ENCODE measurements at regions not wholly inside any gene's neighbourhood (a gene's known extent, or its start where the extent isn't known, plus 50 kb on each side); places are given as distances from the start of the nearest gene placed in this dataset.
A peak's percentile ranks its signal among the peaks of the same experiment; 100 is the strongest.

- Histone ChIP-seq H3F3A (ENCODE audit: low read depth) (no peaks in the 10 kb centered on the region), H3K4me1 (peaks cover 10% of the 10 kb centered on the region), H4K20me1 (ENCODE audit: low read depth) (no peaks in the 10 kb centered on the region), H2AFZ (replicated peaks) (peak overlapping the region; percentile 5), H3K9ac (no peak overlapping the region), H3K79me2 (ENCODE audit: low read depth) (no peaks in the 10 kb centered on the region), H3K27me3 (no peaks in the 10 kb centered on the region), H3K36me3 (no peaks in the 10 kb centered on the region), H3K27ac (no peak overlapping the region), H3K4me3 (no peak overlapping the region), H3K9me3 (ENCODE audit: low read depth) (no peaks in the 10 kb centered on the region), H3K4me2 (peak overlapping the region; percentile 4)
- H3K4me3 Mint-ChIP-seq = no peak overlapping the region
- peak overlapping the region; percentile 19 for H3K27ac Mint-ChIP-seq
- TF ChIP-seq EZH2phosphoT487 (IDR thresholded peaks at IDR 0.05) (no peak), CTCF (IDR thresholded peaks at IDR 0.05) (no peak), EZH2 (IDR thresholded peaks at IDR 0.05) (no peak)
- H3K4me1 Mint-ChIP-seq = peaks cover 35% of the 10 kb centered on the region
- peaks cover 7% of the 10 kb centered on the region for H3K27me3 Mint-ChIP-seq (ENCODE audit: insufficient read depth, low read depth)
- no peak for DNase-seq (ENCODE audit: low spot score)
- no peaks in the 10 kb centered on the region for H3K9me3 Mint-ChIP-seq
- no peaks in the 10 kb centered on the region for H3K36me3 Mint-ChIP-seq
These were observed 187.3 kb upstream of the SYT13 start for GRCh38 chr11:45473341-45473895.

- Histone ChIP-seq H2AFZ (replicated peaks) (no peak overlapping the region), H3F3A (ENCODE audit: low read depth) (no peaks in the 10 kb centered on the region), H3K9me3 (ENCODE audit: low read depth) (no peaks in the 10 kb centered on the region), H3K27me3 (no peaks in the 10 kb centered on the region), H3K36me3 (no peaks in the 10 kb centered on the region), H3K4me1 (peaks cover 15% of the 10 kb centered on the region), H3K27ac (no peak overlapping the region), H4K20me1 (ENCODE audit: low read depth) (no peaks in the 10 kb centered on the region), H3K4me2 (no peak overlapping the region), H3K9ac (no peak overlapping the region), H3K79me2 (ENCODE audit: low read depth) (no peaks in the 10 kb centered on the region), H3K4me3 (no peak overlapping the region)
- Mint-ChIP-seq H3K36me3 (no peaks in the 10 kb centered on the region), H3K9me3 (no peaks in the 10 kb centered on the region), H3K27me3 (ENCODE audit: insufficient read depth, low read depth) (peaks cover 7% of the 10 kb centered on the region), H3K27ac (peak overlapping the region; percentile 19), H3K4me1 (peaks cover 40% of the 10 kb centered on the region), H3K4me3 (no peak overlapping the region)
- DNase-seq (ENCODE audit: low spot score) = no peak
- no peak for TF ChIP-seq EZH2 (IDR thresholded peaks at IDR 0.05)
- no peak for TF ChIP-seq EZH2phosphoT487 (IDR thresholded peaks at IDR 0.05)
- no peak for TF ChIP-seq CTCF (IDR thresholded peaks at IDR 0.05)
These were observed 186.7 kb upstream of the SYT13 start for GRCh38 chr11:45472716-45473317.

GRCh38 chr11:45471266-45471665 lies 185.1 kb upstream of the SYT13 start:
- H3K27me3 Mint-ChIP-seq (ENCODE audit: insufficient read depth, low read depth) = peaks cover 13% of the 10 kb centered on the region

More at GRCh38 chr11:45471266-45471665, 185.1 kb upstream of the SYT13 start:
- H3K4me1 ChIP-seq = peaks cover 15% of the 10 kb centered on the region
- TF ChIP-seq EZH2phosphoT487 (IDR thresholded peaks at IDR 0.05) = no peak
- TF ChIP-seq CTCF (IDR thresholded peaks at IDR 0.05) = no peak
- no peak for TF ChIP-seq EZH2 (IDR thresholded peaks at IDR 0.05)
- H3K9me3 ChIP-seq (ENCODE audit: low read depth) = no peaks in the 10 kb centered on the region
- H3K36me3 ChIP-seq = no peaks in the 10 kb centered on the region
- H3K27ac ChIP-seq = no peak overlapping the region
- H3K9ac ChIP-seq = no peak overlapping the region
- Mint-ChIP-seq H3K27ac (peak overlapping the region; percentile 47), H3K4me1 (peaks cover 42% of the 10 kb centered on the region), H3K9me3 (no peaks in the 10 kb centered on the region), H3K36me3 (no peaks in the 10 kb centered on the region), H3K4me3 (no peak overlapping the region)
- H4K20me1 ChIP-seq (ENCODE audit: low read depth) = no peaks in the 10 kb centered on the region
- H3K27me3 ChIP-seq = no peaks in the 10 kb centered on the region
- H3F3A ChIP-seq (ENCODE audit: low read depth) = no peaks in the 10 kb centered on the region
- no peak for DNase-seq (ENCODE audit: low spot score)
- H2AFZ ChIP-seq (replicated peaks) = no peak overlapping the region
- no peak overlapping the region for H3K4me3 ChIP-seq
- H3K4me2 ChIP-seq = no peak overlapping the region
- no peaks in the 10 kb centered on the region for H3K79me2 ChIP-seq (ENCODE audit: low read depth)

Measured in neural progenitor cell (in vitro differentiated cells).